ENCODE measurements at regions not wholly inside any gene's neighbourhood (a gene's known extent, or its start where the extent isn't known, plus 50 kb on each side); places are given as distances from the start of the nearest gene placed in this dataset.

- Histone ChIP-seq H3K36me3 (ENCODE audit: control insufficient read depth, insufficient read depth, low read length) (no peaks in the 10 kb centered on the region), H3K27me3 (ENCODE audit: control insufficient read depth, insufficient read depth, low read length) (no peaks in the 10 kb centered on the region), H2BK5ac (ENCODE audit: low read depth, low read length, poor library complexity, severe bottlenecking) (no peak overlapping the region), H4K91ac (ENCODE audit: insufficient read depth, low read depth, low read length) (no peak overlapping the region), H2BK120ac (ENCODE audit: low read depth, low read length) (no peak overlapping the region), H3K18ac (ENCODE audit: low read depth, low read length) (no peak overlapping the region), H2AK9ac (replicated peaks; ENCODE audit: low read depth, low read length, poor library complexity) (no peak overlapping the region), H4K8ac (ENCODE audit: low read depth in 2 of 2, low read length in 2 of 2) (no peak overlapping the region), H3K56ac (ENCODE audit: extremely low read depth, insufficient read depth, low read length) (no peak overlapping the region), H3K23ac (ENCODE audit: low read depth, low read length) (no peak overlapping the region), H3K27ac (ENCODE audit: insufficient read depth, low read length) (no peak overlapping the region), H3K9ac (ENCODE audit: low read depth, low read length) (no peak overlapping the region), H4K20me1 (ENCODE audit: insufficient read depth, low read length) (no peaks in the 10 kb centered on the region), H2BK20ac (ENCODE audit: low read depth, low read length) (no peak overlapping the region), H3K4me1 (ENCODE audit: control insufficient read depth, insufficient read depth, low read length) (no peaks in the 10 kb centered on the region), H2BK15ac (ENCODE audit: low read depth, low read length) (no peak overlapping the region), H3K14ac (replicated peaks; ENCODE audit: low read depth, low read length) (no peak overlapping the region), H3K4me2 (ENCODE audit: low read depth, low read length) (no peak overlapping the region), H3K9me1 (ENCODE audit: insufficient read depth, low read length) (no peaks in the 10 kb centered on the region), H2AK5ac (ENCODE audit: low read depth, low read length) (no peak overlapping the region), H3K4me3 (ENCODE audit: insufficient read depth, low read depth, low read length) (no peak overlapping the region), H2AFZ (replicated peaks; ENCODE audit: low read length, poor library complexity) (no peak overlapping the region), H3K9me3 (ENCODE audit: control insufficient read depth, insufficient read depth, low read length) (no peaks in the 10 kb centered on the region; the same call in 1 of the 2 replicates), H4K5ac (ENCODE audit: low read depth, low read length) (no peak overlapping the region), H3K4ac (ENCODE audit: low read depth, low read length) (no peak overlapping the region), H3K79me1 (ENCODE audit: low read depth in 1 of 2, low read length in 2 of 2) (no peaks in the 10 kb centered on the region)
- intact Hi-C loops (cut with micrococcal nuclease): no loop called here
- no peak for DNase-seq
- BruUV-seq (replicated peaks): no TSS peak
- TF ChIP-seq CTCF (conservative IDR thresholded peaks at IDR 0.05; ENCODE audit: low read depth, low read length) (no peak), SMC3 (IDR thresholded peaks at IDR 0.05; ENCODE audit: low read depth, low read length) (no peak), BHLHE40 (IDR thresholded peaks at IDR 0.05; ENCODE audit: low read depth, low read length) (no peak), MAZ (IDR thresholded peaks at IDR 0.05; ENCODE audit: borderline replicate concordance, low read depth, low read length) (no peak), CEBPB (IDR thresholded peaks at IDR 0.05; ENCODE audit: low read depth, low read length) (no peak), MAFK (IDR thresholded peaks at IDR 0.05; ENCODE audit: low read depth, low read length) (no peak), RCOR1 (IDR thresholded peaks at IDR 0.05; ENCODE audit: insufficient replicate concordance, low read length) (no peak), FOS (IDR thresholded peaks at IDR 0.05; ENCODE audit: low read depth, low read length) (no peak), CHD1 (IDR thresholded peaks at IDR 0.05; ENCODE audit: low read depth, low read length) (no peak), RFX5 (IDR thresholded peaks at IDR 0.05; ENCODE audit: low read depth, low read length) (no peak), MXI1 (IDR thresholded peaks at IDR 0.05; ENCODE audit: borderline replicate concordance, low read depth, low read length) (no peak), POLR2A (IDR thresholded peaks at IDR 0.05; ENCODE audit: low read depth, low read length) (no peak)
- dilution Hi-C loops (cut with HindIII; ENCODE audit: low sequenced_read_pairs, unreplicated experiment): no loop called here
- ATAC-seq (ENCODE audit: low read depth): no peak
- ChIA-PET CTCF (no interaction called here), POLR2A (ENCODE audit: unreplicated experiment) (no interaction called here)
- no CpG with 5 or more reads among the region's 4 CpGs for WGBS, 2 experiments (ENCODE audit: extremely low coverage in 2 of 2, insufficient read length in 1 of 2)
- in situ Hi-C loops (cut with MboI; ENCODE audit: low sequenced_read_pairs): no loop called here
Measured at GRCh38 chr5:98543490-98543889, 230.0 kb upstream of the RGMB start.
